ENCODE measurements at regions not wholly inside any gene's neighbourhood (a gene's known extent, or its start where the extent isn't known, plus 50 kb on each side); places are given as distances from the start of the nearest gene placed in this dataset.

- WGBS (ENCODE audit: insufficient coverage): 96% methylated on average over 6 of the region's 9 CpGs
- ChIA-PET CTCF (no interaction called here), POLR2A (no interaction called here)
- Histone ChIP-seq H3K36me3 (ENCODE audit: control insufficient read depth in 4 of 4, insufficient read depth in 4 of 4, low read length in 3 of 4) (no peaks in the 10 kb centered on the region), H3K4me3 (ENCODE audit: control insufficient read depth in 1 of 7, extremely low read depth in 1 of 7, insufficient read depth in 4 of 7, low read depth in 2 of 7, low read length in 6 of 7) (no peak overlapping the region), H3K9me3 (ENCODE audit: control extremely low read depth in 1 of 5, control insufficient read depth in 4 of 5, insufficient read depth in 2 of 5, low read depth in 1 of 5, low read length in 4 of 5) (no peaks in the 10 kb centered on the region), H3K4me1 (ENCODE audit: control extremely low read depth in 1 of 4, control insufficient read depth in 4 of 4, insufficient read depth in 4 of 4, low read length in 3 of 4) (no peaks in the 10 kb centered on the region), H3K27ac (ENCODE audit: insufficient read depth in 1 of 2, low read depth in 1 of 2, low read length in 2 of 2, poor library complexity in 1 of 2, severe bottlenecking in 2 of 2) (no peak overlapping the region), H3K27me3 (replicated peaks in 2 of 5; ENCODE audit: control insufficient read depth in 4 of 5, insufficient read depth in 5 of 5, low read length in 4 of 5) (no peaks in the 10 kb centered on the region)
- no peak for DNase-seq
Observed at GRCh38 chr4:43968011-43968410, 480.6 kb downstream of the KCTD8 start.

- WGBS (ENCODE audit: insufficient coverage): 100% methylated on average over 1 of the region's 1 CpG
- Histone ChIP-seq H3K4me1 (ENCODE audit: control extremely low read depth in 1 of 4, control insufficient read depth in 4 of 4, insufficient read depth in 4 of 4, low read length in 3 of 4) (no peaks in the 10 kb centered on the region), H3K36me3 (ENCODE audit: control insufficient read depth in 4 of 4, insufficient read depth in 4 of 4, low read length in 3 of 4) (no peaks in the 10 kb centered on the region), H3K9me3 (ENCODE audit: control extremely low read depth in 1 of 5, control insufficient read depth in 4 of 5, insufficient read depth in 2 of 5, low read depth in 1 of 5, low read length in 4 of 5) (no peaks in the 10 kb centered on the region), H3K27me3 (replicated peaks in 2 of 5; ENCODE audit: control insufficient read depth in 4 of 5, insufficient read depth in 5 of 5, low read length in 4 of 5) (no peaks in the 10 kb centered on the region), H3K27ac (ENCODE audit: insufficient read depth in 1 of 2, low read depth in 1 of 2, low read length in 2 of 2, poor library complexity in 1 of 2, severe bottlenecking in 2 of 2) (no peak overlapping the region), H3K4me3 (ENCODE audit: control insufficient read depth in 1 of 7, extremely low read depth in 1 of 7, insufficient read depth in 4 of 7, low read depth in 2 of 7, low read length in 6 of 7) (no peak overlapping the region)
- DNase-seq: no peak
- ChIA-PET CTCF (no interaction called here), POLR2A (no interaction called here)
Observed at GRCh38 chr4:43983610-43984009, 465.0 kb downstream of the KCTD8 start.

- no peaks in the 10 kb centered on the region for H3K36me3 ChIP-seq (ENCODE audit: control insufficient read depth in 4 of 4, insufficient read depth in 4 of 4, low read length in 3 of 4)
- POLR2A ChIA-PET: no interaction called here
- 97% methylated on average over 6 of the region's 9 CpGs for WGBS (ENCODE audit: insufficient coverage)
Observed at GRCh38 chr4:43987331-43987944, 461.2 kb downstream of the KCTD8 start.

GRCh38 chr4:43990551-43990950 lies 458.1 kb downstream of the KCTD8 start:
- no peaks in the 10 kb centered on the region for H3K4me1 ChIP-seq (ENCODE audit: control extremely low read depth in 1 of 4, control insufficient read depth in 4 of 4, insufficient read depth in 4 of 4, low read length in 3 of 4)
- H3K36me3 ChIP-seq (ENCODE audit: control insufficient read depth in 4 of 4, insufficient read depth in 4 of 4, low read length in 3 of 4): no peaks in the 10 kb centered on the region
- H3K27ac ChIP-seq (ENCODE audit: insufficient read depth in 1 of 2, low read depth in 1 of 2, low read length in 2 of 2, poor library complexity in 1 of 2, severe bottlenecking in 2 of 2): no peak overlapping the region
- no peak for DNase-seq
- ChIA-PET POLR2A (no interaction called here), CTCF (no interaction called here)
- H3K27me3 ChIP-seq (replicated peaks in 2 of 5; ENCODE audit: control insufficient read depth in 4 of 5, insufficient read depth in 5 of 5, low read length in 4 of 5): no peaks in the 10 kb centered on the region
- H3K9me3 ChIP-seq (ENCODE audit: control extremely low read depth in 1 of 5, control insufficient read depth in 4 of 5, insufficient read depth in 2 of 5, low read depth in 1 of 5, low read length in 4 of 5): no peaks in the 10 kb centered on the region
- no peak overlapping the region for H3K4me3 ChIP-seq (ENCODE audit: control insufficient read depth in 1 of 7, extremely low read depth in 1 of 7, insufficient read depth in 4 of 7, low read depth in 2 of 7, low read length in 6 of 7)
- WGBS (ENCODE audit: insufficient coverage): 93% methylated on average over 7 of the region's 7 CpGs

More at GRCh38 chr4:43987331-43987944, 461.2 kb downstream of the KCTD8 start:
- Histone ChIP-seq H3K9me3 (ENCODE audit: control extremely low read depth in 1 of 5, control insufficient read depth in 4 of 5, insufficient read depth in 2 of 5, low read depth in 1 of 5, low read length in 4 of 5) (no peaks in the 10 kb centered on the region), H3K27ac (ENCODE audit: insufficient read depth in 1 of 2, low read depth in 1 of 2, low read length in 2 of 2, poor library complexity in 1 of 2, severe bottlenecking in 2 of 2) (no peak overlapping the region), H3K27me3 (replicated peaks in 2 of 5; ENCODE audit: control insufficient read depth in 4 of 5, insufficient read depth in 5 of 5, low read length in 4 of 5) (no peaks in the 10 kb centered on the region), H3K4me1 (ENCODE audit: control extremely low read depth in 1 of 4, control insufficient read depth in 4 of 4, insufficient read depth in 4 of 4, low read length in 3 of 4) (no peaks in the 10 kb centered on the region), H3K4me3 (ENCODE audit: control insufficient read depth in 1 of 7, extremely low read depth in 1 of 7, insufficient read depth in 4 of 7, low read depth in 2 of 7, low read length in 6 of 7) (no peak overlapping the region)
- CTCF ChIA-PET: no interaction called here
- DNase-seq: no peak

- DNase-seq: no peak
- no peaks in the 10 kb centered on the region for H3K9me3 ChIP-seq (ENCODE audit: control extremely low read depth in 1 of 5, control insufficient read depth in 4 of 5, insufficient read depth in 2 of 5, low read depth in 1 of 5, low read length in 4 of 5)
- ChIA-PET POLR2A (no interaction called here), CTCF (no interaction called here)
- H3K27me3 ChIP-seq (replicated peaks in 2 of 5; ENCODE audit: control insufficient read depth in 4 of 5, insufficient read depth in 5 of 5, low read length in 4 of 5): no peaks in the 10 kb centered on the region
- no peaks in the 10 kb centered on the region for H3K36me3 ChIP-seq (ENCODE audit: control insufficient read depth in 4 of 4, insufficient read depth in 4 of 4, low read length in 3 of 4)
- H3K4me3 ChIP-seq (ENCODE audit: control insufficient read depth in 1 of 7, extremely low read depth in 1 of 7, insufficient read depth in 4 of 7, low read depth in 2 of 7, low read length in 6 of 7): no peak overlapping the region
- H3K27ac ChIP-seq (ENCODE audit: insufficient read depth in 1 of 2, low read depth in 1 of 2, low read length in 2 of 2, poor library complexity in 1 of 2, severe bottlenecking in 2 of 2): no peak overlapping the region
- H3K4me1 ChIP-seq (ENCODE audit: control extremely low read depth in 1 of 4, control insufficient read depth in 4 of 4, insufficient read depth in 4 of 4, low read length in 3 of 4): no peaks in the 10 kb centered on the region
- WGBS (ENCODE audit: insufficient coverage): 89% methylated on average over 3 of the region's 3 CpGs
Observed at GRCh38 chr4:43990963-43991362, 457.6 kb downstream of the KCTD8 start.

- Histone ChIP-seq H3K27me3 (replicated peaks in 2 of 5; ENCODE audit: control insufficient read depth in 4 of 5, insufficient read depth in 5 of 5, low read length in 4 of 5) (no peaks in the 10 kb centered on the region), H3K27ac (ENCODE audit: insufficient read depth in 1 of 2, low read depth in 1 of 2, low read length in 2 of 2, poor library complexity in 1 of 2, severe bottlenecking in 2 of 2) (no peak overlapping the region), H3K9me3 (ENCODE audit: control extremely low read depth in 1 of 5, control insufficient read depth in 4 of 5, insufficient read depth in 2 of 5, low read depth in 1 of 5, low read length in 4 of 5) (no peaks in the 10 kb centered on the region), H3K4me1 (ENCODE audit: control extremely low read depth in 1 of 4, control insufficient read depth in 4 of 4, insufficient read depth in 4 of 4, low read length in 3 of 4) (no peaks in the 10 kb centered on the region), H3K4me3 (ENCODE audit: control insufficient read depth in 1 of 7, extremely low read depth in 1 of 7, insufficient read depth in 4 of 7, low read depth in 2 of 7, low read length in 6 of 7) (no peak overlapping the region), H3K36me3 (ENCODE audit: control insufficient read depth in 4 of 4, insufficient read depth in 4 of 4, low read length in 3 of 4) (no peaks in the 10 kb centered on the region)
- ChIA-PET CTCF (no interaction called here), POLR2A (no interaction called here)
- WGBS (ENCODE audit: insufficient coverage): 69% methylated on average over 2 of the region's 3 CpGs
- no peak for DNase-seq
Observed at GRCh38 chr4:43992552-43992951, 456.1 kb downstream of the KCTD8 start.

GRCh38 chr4:43993196-43993902 lies 455.3 kb downstream of the KCTD8 start:
- H3K36me3 ChIP-seq (ENCODE audit: control insufficient read depth in 4 of 4, insufficient read depth in 4 of 4, low read length in 3 of 4): no peaks in the 10 kb centered on the region
- ChIA-PET CTCF (no interaction called here), POLR2A (no interaction called here)
- H3K4me3 ChIP-seq (ENCODE audit: control insufficient read depth in 1 of 7, extremely low read depth in 1 of 7, insufficient read depth in 4 of 7, low read depth in 2 of 7, low read length in 6 of 7): no peak overlapping the region
- H3K9me3 ChIP-seq (ENCODE audit: control extremely low read depth in 1 of 5, control insufficient read depth in 4 of 5, insufficient read depth in 2 of 5, low read depth in 1 of 5, low read length in 4 of 5): no peaks in the 10 kb centered on the region
- no peaks in the 10 kb centered on the region for H3K27me3 ChIP-seq (replicated peaks in 2 of 5; ENCODE audit: control insufficient read depth in 4 of 5, insufficient read depth in 5 of 5, low read length in 4 of 5)
- H3K4me1 ChIP-seq (ENCODE audit: control extremely low read depth in 1 of 4, control insufficient read depth in 4 of 4, insufficient read depth in 4 of 4, low read length in 3 of 4): no peaks in the 10 kb centered on the region
- WGBS (ENCODE audit: insufficient coverage): no CpG with 5 or more reads among the region's 2 CpGs
- no peak for DNase-seq
- H3K27ac ChIP-seq (ENCODE audit: insufficient read depth in 1 of 2, low read depth in 1 of 2, low read length in 2 of 2, poor library complexity in 1 of 2, severe bottlenecking in 2 of 2): no peak overlapping the region
